PC-9 (cell line): ENCODE measurements at regions not wholly inside any gene's neighbourhood (a gene's known extent, or its start where the extent isn't known, plus 50 kb on each side); places are given as distances from the start of the nearest gene placed in this dataset.

Experiments used
- CTCF ChIP-seq: fragments of 200-600 bp; sonication (generic); conservative IDR thresholded peaks from 2 replicates; pipeline ENCODE4 v1.6.1; 2017; ENCODE audit warnings: mixed run types, antibody characterized with exemption, mild to moderate bottlenecking, moderate library complexity
- EZH2 ChIP-seq: fragments of 200-600 bp; sonication (generic); IDR thresholded peaks from 2 replicates; pipeline ENCODE4 v1.8.0; 2017; ENCODE audit warnings: antibody characterized with exemption, low read depth

GRCh38 chr5:175281257-175281656, 162.7 kb downstream of the DRD1 start:
- TF ChIP-seq EZH2 (no peak), CTCF (no peak)
